ELF-1 (cell line): ENCODE measurements at regions not wholly inside any gene's neighbourhood (a gene's known extent, or its start where the extent isn't known, plus 50 kb on each side); places are given as distances from the start of the nearest gene placed in this dataset.
"Not testable (repeated sequence)": the region's sequence is repeated elsewhere in the genome, so short reads cannot be mapped to it uniquely, and the experiment has no call there.

ENCODE experiments used
- DNase-seq: peaks from one replicate; pipeline ENCODE4 v3.0.0-alpha.2; 2016; ENCODE audit warnings: low read depth, low spot score

GRCh38 chr1:238653693-238654321 is 732.6 kb upstream of the CHRM3 start:
- DNase-seq, result no peak

DNA sequence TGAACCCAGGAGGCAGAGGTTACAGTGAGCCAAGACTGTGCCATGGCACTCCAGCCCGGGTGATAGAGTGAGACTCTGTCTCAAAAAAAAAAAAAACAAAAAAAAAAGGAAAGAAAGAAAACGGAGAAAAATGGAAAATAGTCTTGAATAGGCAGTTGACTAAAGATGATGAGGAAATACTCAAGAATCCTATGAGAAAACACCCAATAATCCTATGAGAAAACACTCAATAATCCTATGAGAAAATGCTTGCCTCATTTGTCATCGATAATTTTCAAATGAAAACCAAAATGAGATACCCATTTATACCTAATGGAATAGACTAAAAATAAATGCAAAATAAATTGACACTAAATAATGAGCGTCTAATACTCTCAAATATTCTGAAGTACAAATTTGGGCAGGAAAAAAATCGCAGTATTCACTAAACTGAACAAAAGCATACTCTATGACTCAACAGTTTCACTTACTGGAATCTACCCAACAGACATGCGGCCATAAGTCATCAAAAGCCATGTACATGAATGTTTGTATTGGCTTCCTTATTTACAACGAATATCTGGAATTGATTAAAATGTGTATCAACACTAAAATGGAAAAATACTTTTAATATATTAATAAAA is 733.9 kb upstream of the CHRM3 start:
- DNase-seq, result no peak

- no peak for DNase-seq
These were observed 737.2 kb upstream of the CHRM3 start for GRCh38 chr1:238649200-238649599.

DNA sequence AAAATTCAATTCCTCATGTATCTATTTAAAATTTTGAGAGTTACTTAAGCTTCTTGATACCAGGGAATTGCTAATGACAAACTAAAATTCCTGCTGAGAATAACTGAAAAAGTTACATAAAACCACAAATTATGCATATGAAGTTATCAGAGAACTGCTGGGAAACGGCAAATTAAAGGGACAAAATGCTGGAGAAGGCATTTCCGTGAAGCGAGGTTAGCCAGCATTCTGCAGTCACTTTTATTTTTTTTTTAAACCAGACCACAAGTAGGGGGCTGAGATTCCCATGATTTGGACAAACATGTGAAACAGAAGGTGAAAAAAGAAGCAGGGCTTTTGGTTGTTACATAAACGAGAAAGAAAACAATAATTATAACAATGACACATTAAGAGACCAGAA is 737.6 kb upstream of the CHRM3 start:
- no peak for DNase-seq

DNA sequence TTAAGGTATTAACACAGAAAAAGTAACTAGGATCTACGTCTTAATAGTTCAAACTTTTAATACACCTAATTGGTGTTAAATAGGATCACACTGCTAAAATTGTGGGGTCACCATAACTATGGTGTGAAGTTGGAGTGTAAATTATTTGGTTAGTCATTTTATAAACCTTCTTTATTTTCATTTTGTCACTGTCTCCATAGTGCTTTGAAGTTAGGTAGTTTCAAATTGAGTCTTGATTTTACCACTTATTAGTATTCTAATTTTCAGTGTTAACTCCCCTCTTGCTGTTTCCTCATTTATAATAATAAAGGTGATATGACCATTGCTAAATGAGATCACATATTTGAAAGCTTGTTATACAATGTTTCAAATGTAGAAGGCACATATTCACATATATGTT is 738.1 kb upstream of the CHRM3 start:
- DNase-seq, result no peak

DNA sequence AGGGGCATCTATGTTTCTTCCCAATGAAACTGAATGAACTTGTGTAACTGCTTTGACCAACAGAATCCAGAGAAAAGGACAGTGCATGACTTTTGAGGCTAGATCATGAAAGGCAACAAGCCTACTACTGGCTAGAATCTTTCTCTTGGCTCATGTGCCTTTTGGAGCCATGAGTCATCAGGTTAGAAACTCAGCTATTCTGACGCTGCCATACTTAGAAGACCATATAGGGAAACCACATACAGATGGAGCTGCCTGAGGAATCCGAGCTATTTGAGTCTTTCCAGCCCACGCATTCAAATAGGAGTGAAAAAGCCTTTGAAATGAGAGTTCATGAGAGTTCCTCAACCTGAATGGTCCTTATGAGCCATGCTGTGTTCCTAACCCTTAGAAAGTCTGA is 738.5 kb upstream of the CHRM3 start:
- peak; percentile 77 for DNase-seq

DNA sequence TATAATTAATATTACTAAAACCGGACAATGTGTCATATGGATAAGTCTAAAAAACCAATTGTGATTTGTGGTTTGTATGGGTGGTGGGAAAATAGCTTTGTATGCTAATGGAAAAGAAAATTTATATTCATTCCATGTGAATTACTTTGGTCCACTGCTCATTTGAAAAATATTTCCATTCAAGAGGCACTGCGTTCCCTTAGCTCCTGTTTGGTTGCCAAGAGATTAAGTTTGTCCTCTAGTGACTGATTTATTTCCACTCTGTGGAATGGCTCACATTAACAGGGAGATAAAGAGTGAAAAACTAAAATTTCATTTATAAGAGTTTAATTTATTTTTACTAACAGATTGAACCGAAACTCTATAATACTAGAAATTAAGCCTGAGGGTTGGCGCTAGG is 744.1 kb upstream of the CHRM3 start:
- DNase-seq, result no peak

- DNase-seq, result no peak
These were observed 746.5 kb upstream of the CHRM3 start for GRCh38 chr1:238639861-238640260.

DNA sequence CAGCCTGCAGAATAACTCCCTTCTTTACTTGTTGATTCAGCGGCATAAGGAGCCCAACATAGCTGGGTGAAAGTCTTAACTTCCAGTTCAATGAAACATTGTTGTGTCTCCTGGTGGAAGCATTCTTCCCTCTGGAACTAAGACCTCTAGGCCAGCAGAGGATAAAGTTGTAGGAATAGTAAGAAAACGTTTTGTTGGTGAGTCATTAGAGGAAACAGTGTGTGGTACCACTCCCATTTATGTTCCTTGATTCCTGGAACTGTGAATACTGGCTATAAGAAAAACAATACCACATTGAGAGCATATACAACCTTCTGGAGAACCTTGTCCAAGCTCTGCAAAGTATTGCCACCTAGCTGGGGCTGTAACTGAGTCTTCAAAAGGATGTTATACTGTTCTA is 737.4 kb upstream of the ZP4 start:
- DNase-seq, result no peak

- DNase-seq, result no peak
These were observed 734.1 kb upstream of the ZP4 start for GRCh38 chr1:238624776-238625175.

DNA sequence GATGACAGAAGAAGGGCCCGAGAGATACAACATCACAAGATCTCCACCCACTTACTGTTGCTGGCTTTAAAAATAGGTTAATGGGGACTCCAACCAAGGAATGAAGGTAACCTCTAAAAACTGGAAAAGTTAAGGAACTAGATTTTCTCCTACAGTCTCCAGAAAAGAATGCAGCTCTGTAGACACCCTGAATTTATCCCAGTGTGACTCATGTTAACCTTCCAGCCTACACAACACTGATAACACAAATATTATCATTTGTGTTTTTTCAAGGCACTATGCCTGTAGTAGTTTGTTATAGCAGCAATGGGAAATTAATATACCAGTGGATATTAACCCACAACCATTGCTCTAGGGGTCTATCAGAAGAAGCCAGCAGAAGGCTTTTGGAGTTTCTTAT is 730.7 kb upstream of the ZP4 start:
- no peak for DNase-seq

- DNase-seq, result no peak
These were observed 728.9 kb upstream of the ZP4 start for GRCh38 chr1:238619652-238620051.

GRCh38 chr1:238611406-238611805 is 720.7 kb upstream of the ZP4 start:
- DNase-seq, result no peak

GRCh38 chr1:238608144-238608543 is 717.4 kb upstream of the ZP4 start:
- DNase-seq, result no peak

DNA sequence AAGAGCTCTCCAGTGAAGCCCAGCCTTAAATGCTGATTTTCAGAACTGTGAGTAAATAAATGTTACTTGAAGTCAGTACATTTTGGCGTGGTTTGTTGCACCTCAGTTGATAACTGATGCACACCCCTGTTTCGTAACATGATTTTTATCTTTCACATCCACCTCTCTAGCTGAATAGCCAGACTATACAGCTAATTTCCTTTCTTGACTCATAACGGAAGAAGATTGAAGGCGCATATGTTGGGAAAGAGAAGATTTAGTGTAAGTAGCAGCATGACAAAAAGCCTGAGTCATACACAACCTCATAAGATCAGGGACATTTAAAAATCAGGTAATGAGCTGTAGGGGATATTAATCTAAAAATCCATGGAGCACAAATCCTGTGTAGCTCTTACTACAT is 716.2 kb upstream of the ZP4 start:
- DNase-seq, result no peak

DNA sequence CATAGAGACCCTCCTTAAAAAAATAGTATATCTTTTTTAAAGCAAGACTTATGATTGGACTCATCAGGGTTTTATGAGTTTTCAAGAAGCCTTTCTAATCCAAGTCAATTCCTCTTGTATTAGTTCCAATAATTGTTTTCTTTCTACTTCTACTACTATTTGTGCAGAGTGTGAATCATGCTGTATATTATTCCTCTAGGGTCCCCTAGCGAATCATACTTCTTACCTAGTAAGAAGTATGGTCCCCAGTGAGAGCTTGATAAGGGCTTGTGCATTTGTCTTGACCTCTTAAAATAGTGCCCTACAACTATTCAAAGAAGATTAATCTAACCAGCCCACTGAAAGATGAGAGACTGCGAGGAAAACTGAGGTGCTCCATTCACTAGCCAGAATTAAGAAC is 715.7 kb upstream of the ZP4 start:
- DNase-seq, result no peak

- DNase-seq, result no peak
These were observed 713.6 kb upstream of the ZP4 start for GRCh38 chr1:238604357-238604756.

GRCh38 chr1:238601604-238602003 is 710.9 kb upstream of the ZP4 start:
- not testable (repeated sequence) for DNase-seq

DNA sequence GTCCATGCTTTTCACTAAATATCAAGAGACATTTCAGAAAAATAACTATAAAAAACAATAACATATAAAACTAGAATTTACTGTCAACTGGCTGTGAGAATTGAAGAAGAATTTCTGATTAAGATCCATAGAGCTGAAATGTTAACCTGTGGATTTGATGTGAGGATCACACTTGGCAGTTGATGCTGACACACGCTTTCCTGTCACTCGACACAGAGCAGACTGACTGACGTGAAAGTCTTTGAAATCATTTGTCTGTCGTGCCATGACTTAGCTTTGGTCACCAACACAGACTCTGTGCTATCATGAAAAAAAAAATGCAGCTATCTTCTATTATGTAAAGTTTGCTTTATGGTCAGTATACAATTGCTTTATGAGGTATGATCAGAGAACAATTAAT is 706.0 kb upstream of the ZP4 start:
- no peak for DNase-seq

- no peak for DNase-seq
These were observed 701.9 kb upstream of the ZP4 start for GRCh38 chr1:238592621-238593020.

DNA sequence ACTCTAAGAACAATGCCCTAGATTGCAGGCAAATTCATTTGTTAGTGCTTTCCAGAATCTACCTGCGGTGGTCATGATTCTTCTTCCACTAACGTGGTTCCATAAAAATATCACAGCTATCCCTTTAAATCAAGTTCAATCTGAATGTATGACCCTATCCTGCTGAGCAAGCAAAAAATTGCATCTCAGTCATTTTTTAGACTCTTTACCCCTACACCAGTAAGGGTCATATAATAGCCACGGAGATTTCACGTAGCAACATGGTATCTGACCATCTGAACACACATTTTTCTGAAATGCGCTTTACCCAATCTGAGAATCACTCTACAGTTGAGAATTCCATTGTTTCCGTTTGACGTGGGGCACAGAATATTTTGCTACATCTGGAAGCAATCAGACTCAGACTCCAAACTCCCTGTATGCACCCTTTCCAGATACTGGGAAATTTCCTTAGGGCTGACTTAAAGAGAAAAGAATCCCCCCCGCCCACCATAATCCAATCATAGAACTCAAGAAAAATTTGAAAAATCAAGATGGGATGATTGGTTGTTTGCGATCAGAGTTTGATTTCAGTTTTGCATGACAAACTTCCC is 699.2 kb upstream of the ZP4 start:
- no peak for DNase-seq

DNA sequence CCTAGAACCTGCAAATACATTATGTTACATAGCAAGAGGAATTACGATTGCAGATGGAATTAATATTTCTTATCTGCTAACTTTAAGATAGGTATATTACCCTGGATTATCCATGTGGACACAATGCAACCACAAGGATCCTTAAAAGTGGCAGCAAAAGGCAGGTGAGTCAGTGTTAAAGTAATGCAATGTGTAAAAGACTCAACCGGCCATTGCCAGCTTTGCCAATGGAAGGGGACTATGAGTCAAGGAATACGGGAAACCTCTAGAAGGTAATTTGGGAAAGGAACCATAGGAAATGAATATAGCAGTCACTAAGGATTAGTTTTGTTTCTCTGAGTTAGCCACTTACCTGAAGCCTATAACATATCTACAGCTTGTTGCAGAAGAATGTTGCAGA is 692.1 kb upstream of the ZP4 start:
- no peak for DNase-seq

DNA sequence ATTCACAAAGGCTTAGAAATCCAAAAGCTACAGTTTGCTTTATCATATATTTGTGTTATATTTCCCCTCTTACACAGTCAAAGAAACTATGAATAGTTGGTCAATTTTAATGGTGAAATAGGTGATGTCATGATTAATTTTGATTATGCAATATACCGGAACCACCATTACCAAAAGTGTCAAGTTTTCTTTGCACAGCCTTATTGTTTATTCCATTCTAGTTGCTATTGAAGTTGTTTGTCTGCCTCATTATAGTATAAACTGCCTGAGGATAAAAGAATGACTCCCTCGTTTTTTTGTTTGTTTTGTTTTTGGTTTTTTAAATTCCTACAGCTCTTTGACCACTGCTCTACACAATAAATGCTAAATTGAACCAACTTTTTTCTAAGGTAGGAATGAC is 690.6 kb upstream of the ZP4 start:
- no peak for DNase-seq

- no peak for DNase-seq
These were observed 678.0 kb upstream of the ZP4 start for GRCh38 chr1:238568735-238569134.
